ENCODE measurements at regions not wholly inside any gene's neighbourhood (a gene's known extent, or its start where the extent isn't known, plus 50 kb on each side); places are given as distances from the start of the nearest gene placed in this dataset.
"Not testable (repeated sequence)": the region's sequence is repeated elsewhere in the genome, so short reads cannot be mapped to it uniquely, and the experiment has no call there.

DNA sequence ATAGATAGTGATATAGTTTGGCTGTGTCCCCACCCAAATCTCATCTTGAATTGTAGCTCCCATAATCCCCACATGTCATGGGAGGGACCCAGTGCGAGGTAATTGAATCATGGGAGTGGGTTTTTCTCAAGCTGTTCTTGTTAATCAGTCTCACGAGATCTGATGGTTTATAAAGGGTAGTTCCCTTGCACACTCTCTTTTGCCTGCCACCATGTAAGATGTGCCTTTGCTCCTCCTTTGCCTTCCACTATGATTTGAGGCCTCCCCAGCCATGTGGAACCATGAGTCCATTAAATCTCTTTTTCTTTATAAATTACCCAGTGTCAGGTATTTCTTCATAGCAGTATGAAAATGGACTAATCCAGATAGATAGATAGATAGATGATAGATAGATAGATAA is 73.8 kb upstream of the NFASC start:
- not testable (repeated sequence) for TF ChIP-seq FOXJ3 (CRISPR knock-in tag; IDR thresholded peaks at IDR 0.05; ENCODE audit: borderline replicate concordance); KLF15 (CRISPR knock-in tag; IDR thresholded peaks at IDR 0.05; ENCODE audit: borderline replicate concordance); SRF (IDR thresholded peaks at IDR 0.05; ENCODE audit: low read depth, low read length); POLR2A (IDR thresholded peaks at IDR 0.05; ENCODE audit: insufficient read depth in 1 of 2, low read depth in 2 of 2, low read length in 2 of 2); HDAC6 (IDR thresholded peaks at IDR 0.05; ENCODE audit: low read depth, low read length); SRY (CRISPR knock-in tag; IDR thresholded peaks at IDR 0.05); EZH2 (conservative IDR thresholded peaks at IDR 0.05; ENCODE audit: low read depth, low read length); MTA3 (CRISPR knock-in tag; IDR thresholded peaks at IDR 0.05); POLR2G (IDR thresholded peaks at IDR 0.05; ENCODE audit: low read depth, low read length); FOXM1 (CRISPR knock-in tag; IDR thresholded peaks at IDR 0.05); SP140L (CRISPR knock-in tag; IDR thresholded peaks at IDR 0.05; ENCODE audit: borderline replicate concordance)
- TF ChIP-seq, protein P1, sequence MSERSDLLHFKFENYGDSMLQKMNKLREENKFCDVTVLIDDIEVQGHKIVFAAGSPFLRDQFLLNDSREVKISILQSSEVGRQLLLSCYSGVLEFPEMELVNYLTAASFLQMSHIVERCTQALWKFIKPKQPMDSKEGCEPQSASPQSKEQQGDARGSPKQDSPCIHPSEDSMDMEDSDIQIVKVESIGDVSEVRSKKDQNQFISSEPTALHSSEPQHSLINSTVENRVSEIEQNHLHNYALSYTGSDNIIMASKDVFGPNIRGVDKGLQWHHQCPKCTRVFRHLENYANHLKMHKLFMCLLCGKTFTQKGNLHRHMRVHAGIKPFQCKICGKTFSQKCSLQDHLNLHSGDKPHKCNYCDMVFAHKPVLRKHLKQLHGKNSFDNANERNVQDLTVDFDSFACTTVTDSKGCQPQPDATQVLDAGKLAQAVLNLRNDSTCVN (CRISPR knock-in tag; IDR thresholded peaks at IDR 0.05; ENCODE audit: borderline replicate concordance): not testable (repeated sequence)
- TF ChIP-seq, protein P2, sequence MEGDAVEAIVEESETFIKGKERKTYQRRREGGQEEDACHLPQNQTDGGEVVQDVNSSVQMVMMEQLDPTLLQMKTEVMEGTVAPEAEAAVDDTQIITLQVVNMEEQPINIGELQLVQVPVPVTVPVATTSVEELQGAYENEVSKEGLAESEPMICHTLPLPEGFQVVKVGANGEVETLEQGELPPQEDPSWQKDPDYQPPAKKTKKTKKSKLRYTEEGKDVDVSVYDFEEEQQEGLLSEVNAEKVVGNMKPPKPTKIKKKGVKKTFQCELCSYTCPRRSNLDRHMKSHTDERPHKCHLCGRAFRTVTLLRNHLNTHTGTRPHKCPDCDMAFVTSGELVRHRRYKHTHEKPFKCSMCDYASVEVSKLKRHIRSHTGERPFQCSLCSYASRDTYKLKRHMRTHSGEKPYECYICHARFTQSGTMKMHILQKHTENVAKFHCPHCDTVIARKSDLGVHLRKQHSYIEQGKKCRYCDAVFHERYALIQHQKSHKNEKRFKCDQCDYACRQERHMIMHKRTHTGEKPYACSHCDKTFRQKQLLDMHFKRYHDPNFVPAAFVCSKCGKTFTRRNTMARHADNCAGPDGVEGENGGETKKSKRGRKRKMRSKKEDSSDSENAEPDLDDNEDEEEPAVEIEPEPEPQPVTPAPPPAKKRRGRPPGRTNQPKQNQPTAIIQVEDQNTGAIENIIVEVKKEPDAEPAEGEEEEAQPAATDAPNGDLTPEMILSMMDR (CRISPR knock-in tag; IDR thresholded peaks at IDR 0.05): not testable (repeated sequence)
- TF ChIP-seq, protein P3, sequence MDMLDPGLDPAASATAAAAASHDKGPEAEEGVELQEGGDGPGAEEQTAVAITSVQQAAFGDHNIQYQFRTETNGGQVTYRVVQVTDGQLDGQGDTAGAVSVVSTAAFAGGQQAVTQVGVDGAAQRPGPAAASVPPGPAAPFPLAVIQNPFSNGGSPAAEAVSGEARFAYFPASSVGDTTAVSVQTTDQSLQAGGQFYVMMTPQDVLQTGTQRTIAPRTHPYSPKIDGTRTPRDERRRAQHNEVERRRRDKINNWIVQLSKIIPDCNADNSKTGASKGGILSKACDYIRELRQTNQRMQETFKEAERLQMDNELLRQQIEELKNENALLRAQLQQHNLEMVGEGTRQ (IDR thresholded peaks at IDR 0.05; ENCODE audit: low read depth, low read length): not testable (repeated sequence)
- TF ChIP-seq, protein P3 (CRISPR knock-in tag; IDR thresholded peaks at IDR 0.05; ENCODE audit: borderline replicate concordance): not testable (repeated sequence)
